GM12872 (cell line): ENCODE measurements at regions not wholly inside any gene's neighbourhood (a gene's known extent, or its start where the extent isn't known, plus 50 kb on each side); places are given as distances from the start of the nearest gene placed in this dataset.

Experiments used
- TF ChIP-seq, protein P1 (sequence below): IDR thresholded peaks from 3 replicates; pipeline ENCODE4 v1.5.1; 2011; ENCODE audit warnings: low read depth, mild to moderate bottlenecking, low read length, moderate library complexity; ENCODE audit not compliant: insufficient read depth

- TF ChIP-seq, protein P1, sequence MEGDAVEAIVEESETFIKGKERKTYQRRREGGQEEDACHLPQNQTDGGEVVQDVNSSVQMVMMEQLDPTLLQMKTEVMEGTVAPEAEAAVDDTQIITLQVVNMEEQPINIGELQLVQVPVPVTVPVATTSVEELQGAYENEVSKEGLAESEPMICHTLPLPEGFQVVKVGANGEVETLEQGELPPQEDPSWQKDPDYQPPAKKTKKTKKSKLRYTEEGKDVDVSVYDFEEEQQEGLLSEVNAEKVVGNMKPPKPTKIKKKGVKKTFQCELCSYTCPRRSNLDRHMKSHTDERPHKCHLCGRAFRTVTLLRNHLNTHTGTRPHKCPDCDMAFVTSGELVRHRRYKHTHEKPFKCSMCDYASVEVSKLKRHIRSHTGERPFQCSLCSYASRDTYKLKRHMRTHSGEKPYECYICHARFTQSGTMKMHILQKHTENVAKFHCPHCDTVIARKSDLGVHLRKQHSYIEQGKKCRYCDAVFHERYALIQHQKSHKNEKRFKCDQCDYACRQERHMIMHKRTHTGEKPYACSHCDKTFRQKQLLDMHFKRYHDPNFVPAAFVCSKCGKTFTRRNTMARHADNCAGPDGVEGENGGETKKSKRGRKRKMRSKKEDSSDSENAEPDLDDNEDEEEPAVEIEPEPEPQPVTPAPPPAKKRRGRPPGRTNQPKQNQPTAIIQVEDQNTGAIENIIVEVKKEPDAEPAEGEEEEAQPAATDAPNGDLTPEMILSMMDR, result no peak
These were observed 179.6 kb downstream of the TBX5 start for GRCh38 chr12:114226241-114226928.

GRCh38 chr12:114221957-114222630, 183.8 kb downstream of the TBX5 start:
- TF ChIP-seq, protein P1, result no peak

DNA sequence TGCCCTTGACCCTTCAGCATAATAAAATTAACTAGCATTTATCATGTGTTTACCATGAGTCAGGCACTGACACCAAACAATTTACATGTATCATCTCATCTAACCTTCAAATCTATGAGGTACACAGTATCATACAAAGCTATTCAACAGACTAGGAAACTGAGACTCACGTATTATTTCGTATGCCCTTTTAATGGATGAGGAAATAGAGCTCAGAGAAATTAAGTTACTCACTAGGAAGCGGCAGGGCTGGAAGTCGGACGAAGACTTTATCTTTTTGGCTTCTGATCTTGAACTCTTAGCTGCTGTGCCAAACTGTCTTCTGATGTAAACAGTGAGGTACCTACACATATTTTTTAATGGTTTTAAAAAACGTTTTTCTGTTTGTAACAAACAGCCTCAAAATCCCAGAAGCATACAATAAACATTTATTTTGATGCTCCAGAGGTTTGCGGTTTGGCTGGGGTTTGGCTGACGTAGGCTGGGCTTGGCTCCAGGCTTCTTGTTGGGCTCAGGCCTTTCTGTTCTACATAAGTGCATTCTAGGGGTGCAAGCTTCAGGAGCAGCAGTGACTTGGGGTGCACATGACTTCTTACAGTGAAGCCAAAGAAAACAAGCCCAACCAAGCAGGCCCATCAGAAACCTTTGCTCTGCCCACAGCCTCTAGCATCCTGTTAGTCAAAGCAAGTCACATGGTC, 184.7 kb downstream of the TBX5 start:
- TF ChIP-seq, protein P1, result no peak

GRCh38 chr12:114220311-114220710, 185.6 kb downstream of the TBX5 start:
- TF ChIP-seq, protein P1, result no peak

- TF ChIP-seq, protein P1, result no peak
These were observed 187.8 kb downstream of the TBX5 start for GRCh38 chr12:114218136-114218535.

GRCh38 chr12:114215746-114216145, 190.2 kb downstream of the TBX5 start:
- TF ChIP-seq, protein P1, result no peak

DNA sequence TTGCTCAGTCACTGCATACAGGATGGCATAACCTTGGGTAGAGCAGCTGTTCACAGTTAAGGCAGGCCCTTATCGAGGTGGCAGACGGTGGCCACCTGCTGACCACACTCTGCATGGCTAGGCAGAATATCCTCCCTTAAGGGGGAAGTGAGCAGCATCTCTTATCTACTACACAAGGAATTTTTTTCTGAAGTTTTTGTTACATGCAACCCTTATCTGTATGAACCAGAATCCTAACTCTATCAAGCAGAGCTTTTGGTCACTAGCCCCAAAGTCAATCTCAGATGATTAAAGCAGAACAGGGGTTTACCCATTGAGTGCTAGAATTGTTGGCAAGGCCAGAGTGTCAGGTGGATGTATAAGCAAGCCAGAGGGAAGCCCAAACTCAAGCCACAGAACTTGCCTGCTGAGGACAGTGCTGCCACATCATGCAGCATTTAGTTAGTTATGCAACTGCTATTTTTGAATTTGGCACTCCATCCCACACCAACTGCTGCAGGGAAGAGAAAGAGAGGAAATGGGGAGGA, 192.8 kb downstream of the TBX5 start:
- TF ChIP-seq, protein P1, result no peak
